Astrocyte of the hippocampus (primary cell): ENCODE measurements at regions not wholly inside any gene's neighbourhood (a gene's known extent, or its start where the extent isn't known, plus 50 kb on each side); places are given as distances from the start of the nearest gene placed in this dataset.
"Not testable (repeated sequence)": the region's sequence is repeated elsewhere in the genome, so short reads cannot be mapped to it uniquely, and the experiment has no call there.

ENCODE experiments used
- DNase-seq: peaks from one replicate; pipeline ENCODE4 v3.0.0; 2011; ENCODE audit warnings: low read depth, low spot score

DNA sequence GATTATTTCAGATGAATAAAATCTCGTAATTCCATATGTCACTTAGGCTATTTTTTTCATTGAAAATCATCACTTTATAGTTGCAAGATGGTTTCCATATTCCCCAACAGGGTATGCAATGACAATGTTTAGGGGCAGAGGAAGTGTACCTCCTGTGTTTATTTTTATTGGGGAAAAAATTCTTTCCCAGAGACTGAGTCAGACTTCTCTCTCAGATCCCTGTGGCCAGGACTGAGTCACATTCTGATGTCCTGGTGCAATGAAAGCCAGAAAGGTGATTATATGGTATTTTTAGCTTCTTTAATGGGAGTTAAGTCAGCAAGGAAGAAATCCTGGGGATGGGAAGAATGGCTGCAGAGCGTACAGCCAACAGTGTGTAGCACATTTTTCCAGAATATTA is 196.9 kb upstream of the ALG10 start:
- no peak for DNase-seq

GRCh38 chr12:33825986-33826602 is 196.2 kb upstream of the ALG10 start:
- no peak for DNase-seq

DNA sequence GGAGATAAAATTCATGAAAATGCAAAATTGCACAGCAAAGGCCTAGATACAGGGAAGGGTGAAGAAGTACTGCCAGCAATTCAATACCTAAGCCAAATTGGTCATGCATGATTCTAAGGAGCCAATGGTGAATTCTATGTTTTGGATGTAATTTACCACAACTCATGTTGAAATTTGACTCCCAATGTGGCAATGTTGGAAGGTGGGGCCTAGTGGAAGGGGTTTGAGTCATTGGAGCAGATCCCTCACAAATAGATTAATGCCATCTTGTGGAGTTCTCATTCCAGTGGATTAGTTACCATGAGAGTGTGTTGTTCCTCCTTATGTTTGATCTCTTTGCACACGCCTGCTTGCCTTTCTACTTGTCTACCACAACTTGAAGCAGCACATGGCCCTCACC is 194.0 kb upstream of the ALG10 start:
- DNase-seq, result no peak

GRCh38 chr12:33830070-33830469 is 192.2 kb upstream of the ALG10 start:
- DNase-seq, result no peak

DNA sequence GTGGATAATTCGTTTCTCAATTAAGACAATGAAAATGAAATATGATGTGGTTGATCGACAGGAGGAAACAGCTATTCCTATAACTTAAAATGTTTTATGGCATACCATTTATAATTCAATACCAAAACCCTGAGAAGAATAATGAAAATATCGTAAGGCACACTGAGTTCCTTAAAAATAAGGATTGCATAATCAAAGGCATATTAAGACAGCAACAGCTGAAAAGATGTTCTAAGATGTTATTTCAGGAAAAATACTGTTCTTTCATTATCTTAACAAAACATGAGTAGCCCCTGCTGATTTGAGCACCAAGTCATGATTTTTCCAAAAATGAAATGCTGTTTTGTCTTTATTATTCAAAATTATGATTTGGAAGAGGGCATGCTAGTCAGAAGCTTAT is 189.4 kb upstream of the ALG10 start:
- DNase-seq, result no peak

DNA sequence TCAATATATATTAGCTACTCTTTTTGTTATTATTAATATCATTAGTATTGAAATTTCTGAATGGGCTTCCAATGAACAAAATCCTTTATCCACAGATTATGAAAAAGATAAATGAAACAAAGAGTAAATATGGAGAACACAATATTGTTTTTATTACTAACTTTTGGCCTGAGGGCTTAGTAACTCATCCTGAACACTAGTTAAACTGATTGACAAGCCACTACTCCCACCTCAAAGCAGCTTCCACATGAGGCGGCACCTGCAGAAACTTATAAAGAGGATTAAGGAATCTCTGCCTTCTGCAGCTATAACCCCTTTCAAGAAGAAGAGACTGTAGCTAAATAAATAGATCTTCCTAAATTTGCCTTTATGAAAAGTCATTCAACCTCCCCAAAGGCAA is 187.6 kb upstream of the ALG10 start:
- no peak for DNase-seq

- no peak for DNase-seq
These were observed 145.7 kb upstream of the ALG10 start for GRCh38 chr12:33876618-33877017.

GRCh38 chr12:33892425-33892824 is 129.9 kb upstream of the ALG10 start:
- no peak for DNase-seq

GRCh38 chr12:33920460-33920859 is 101.8 kb upstream of the ALG10 start:
- DNase-seq, result not testable (repeated sequence)

DNA sequence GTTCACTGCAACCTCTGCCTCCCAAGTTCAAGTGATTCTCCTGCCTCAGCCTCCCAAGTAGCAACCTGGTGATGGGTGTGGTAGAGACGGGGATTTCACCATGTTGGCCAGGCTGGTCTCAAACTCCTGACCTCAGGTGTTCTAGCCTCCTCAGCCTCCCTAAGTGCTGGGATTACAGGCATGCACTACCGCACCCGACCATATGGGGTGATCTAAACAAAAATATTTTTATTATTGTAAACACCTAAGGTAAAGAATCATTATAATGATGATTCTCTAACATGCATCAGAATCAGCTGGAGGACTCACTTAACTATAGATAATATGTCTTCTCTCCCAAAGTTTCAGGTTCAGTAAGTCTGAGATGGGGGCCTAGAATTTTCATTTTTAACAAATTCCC is 96.2 kb upstream of the ALG10 start:
- DNase-seq, result no peak

- not testable (repeated sequence) for DNase-seq
These were observed 84.6 kb upstream of the ALG10 start for GRCh38 chr12:33937669-33938068.

GRCh38 chr12:33942172-33942571 is 80.1 kb upstream of the ALG10 start:
- no peak for DNase-seq

- DNase-seq, result no peak
These were observed 77.4 kb upstream of the ALG10 start for GRCh38 chr12:33944703-33945437.

- no peak for DNase-seq
These were observed 76.9 kb upstream of the ALG10 start for GRCh38 chr12:33945438-33945784.

DNA sequence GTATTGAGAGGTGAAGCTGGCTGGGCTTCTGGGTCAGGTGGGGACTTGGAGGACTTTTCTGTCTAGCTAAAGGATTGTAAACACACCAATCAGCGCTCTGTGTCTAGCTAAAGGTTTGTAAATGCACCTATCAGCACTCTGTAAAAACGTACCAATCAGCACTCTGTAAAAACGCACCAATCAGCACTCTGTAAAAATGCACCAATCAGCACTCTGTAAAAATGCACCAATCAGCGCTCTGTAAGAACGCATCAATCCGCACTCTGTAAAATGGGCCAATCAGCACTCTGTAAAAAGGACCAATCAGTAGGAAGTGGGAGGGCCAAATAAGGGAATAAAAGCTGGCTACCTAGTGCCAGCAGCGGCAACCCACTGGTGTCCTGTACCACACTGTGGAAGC is 56.1 kb upstream of the ALG10 start:
- DNase-seq, result not testable (repeated sequence)

GRCh38 chr12:33967760-33968159 is 54.5 kb upstream of the ALG10 start:
- DNase-seq, result no peak
